Large intestine (tissue), 3 donors: ENCODE measurements at regions not wholly inside any gene's neighbourhood (a gene's known extent, or its start where the extent isn't known, plus 50 kb on each side); places are given as distances from the start of the nearest gene placed in this dataset.

Source experiments
- DNase-seq, 2 donors: peaks; one replicate each; pipeline versions ENCODE4 v3.0.0 to v3.0.0-alpha.2; 2013
- H3K27ac ChIP-seq: one replicate; pipeline ENCODE4 v1.5.1; 2013; ENCODE audit warnings: low read length
- H3K27me3 ChIP-seq: 2 replicates; pipeline ENCODE4 v1.6.1; 2013; ENCODE audit warnings: low read length; ENCODE audit not compliant: control insufficient read depth, insufficient read depth
- H3K36me3 ChIP-seq: 2 replicates; pipeline ENCODE4 v1.6.1; 2013; ENCODE audit warnings: low read length; ENCODE audit not compliant: control insufficient read depth, insufficient read depth
- H3K4me1 ChIP-seq: one replicate; pipeline ENCODE4 v1.6.1; 2013; ENCODE audit warnings: low read length; ENCODE audit not compliant: control insufficient read depth, insufficient read depth
- H3K4me3 ChIP-seq: one replicate; pipeline ENCODE4 v1.5.1; 2013; ENCODE audit warnings: low read length
- H3K9me3 ChIP-seq: one replicate; pipeline ENCODE4 v1.6.1; 2013; ENCODE audit warnings: mild to moderate bottlenecking, low read depth, low read length, moderate library complexity; ENCODE audit not compliant: control insufficient read depth
- WGBS: methylation state at CpG from one replicate; pipeline ENCODE4 v1.1.5; 2013; ENCODE audit warnings: low lambda C conversion rate; ENCODE audit not compliant: insufficient coverage; 5-methylcytosine and 5-hydroxymethylcytosine counted together

DNA sequence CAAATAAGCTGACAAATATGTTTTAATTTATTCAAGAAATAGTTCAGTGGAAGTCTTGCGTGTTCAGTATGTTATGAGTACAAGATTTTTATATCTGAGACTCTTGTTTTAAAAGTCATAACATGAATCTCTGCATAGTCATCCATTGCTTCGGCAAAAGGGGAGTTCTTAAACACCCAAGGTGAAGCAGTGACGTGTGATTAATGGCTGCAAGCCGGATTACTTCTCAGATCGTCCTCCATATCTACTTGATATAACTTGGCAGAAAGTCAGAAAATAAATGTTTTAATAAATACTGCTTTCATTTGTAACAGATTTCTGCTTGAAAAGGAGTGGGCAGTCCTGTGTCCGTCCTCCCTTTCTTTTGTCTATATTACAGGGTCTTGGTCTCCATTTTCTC is 64.6 kb upstream of the IL15 start:
- no peak overlapping the region for H3K27ac ChIP-seq

DNA sequence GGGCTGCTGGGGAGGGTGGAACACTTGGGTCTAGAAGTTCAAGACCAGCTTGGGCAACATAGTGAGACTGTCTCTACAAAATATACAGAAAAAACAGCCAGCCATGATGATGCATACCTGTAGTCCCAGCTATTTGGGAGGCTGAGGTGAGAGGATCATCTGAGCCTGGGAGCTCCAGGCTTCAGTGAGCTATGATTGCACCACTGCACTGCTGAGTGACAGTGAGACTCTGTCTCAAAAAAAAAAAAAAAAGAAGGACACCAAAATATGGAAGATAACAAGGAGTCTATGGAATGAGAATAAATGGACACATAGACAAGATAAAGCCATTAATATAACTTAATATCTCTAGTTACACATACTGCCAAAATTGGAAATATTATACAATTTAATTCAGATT is 62.7 kb upstream of the IL15 start:
- Histone ChIP-seq H3K4me3 (no peak overlapping the region), H3K4me1 (no peaks in the 10 kb centered on the region), H3K36me3 (no peaks in the 10 kb centered on the region), H3K9me3 (no peaks in the 10 kb centered on the region), H3K27ac (no peak overlapping the region), H3K27me3 (no peaks in the 10 kb centered on the region)
- no peak for DNase-seq

More for the DNA sequence above, 64.6 kb upstream of the IL15 start:
- H3K9me3 ChIP-seq: no peaks in the 10 kb centered on the region
- no peaks in the 10 kb centered on the region for H3K4me1 ChIP-seq
- no peaks in the 10 kb centered on the region for H3K36me3 ChIP-seq
- no peaks in the 10 kb centered on the region for H3K27me3 ChIP-seq
- DNase-seq: no peak
- WGBS: no CpG with 5 or more reads among the region's 6 CpGs
- no peak overlapping the region for H3K4me3 ChIP-seq

DNA sequence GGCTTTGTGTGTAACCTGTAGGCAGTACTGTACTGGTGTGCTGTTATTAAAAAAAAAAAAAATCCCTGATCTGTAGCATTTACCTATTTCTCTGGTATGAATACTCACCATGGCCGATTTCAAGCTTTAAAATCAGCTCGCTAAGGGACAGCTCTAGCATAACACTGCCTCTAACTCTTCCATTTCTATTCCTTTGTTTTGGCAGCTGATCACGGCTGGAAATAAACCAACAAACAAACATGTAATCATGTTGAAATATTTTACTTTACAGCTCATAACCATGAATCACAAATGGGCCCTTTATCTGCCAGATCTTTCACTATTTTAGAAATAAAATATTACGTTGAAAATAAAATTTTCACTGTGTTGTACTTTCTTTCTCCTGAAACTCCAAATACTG is 60.5 kb upstream of the IL15 start:
- no peaks in the 10 kb centered on the region for H3K27me3 ChIP-seq
- no peak for DNase-seq
- H3K4me1 ChIP-seq: no peaks in the 10 kb centered on the region
- no peaks in the 10 kb centered on the region for H3K9me3 ChIP-seq
- H3K4me3 ChIP-seq: no peak overlapping the region
- 80% methylated on average over 1 of the region's 4 CpGs for WGBS
- H3K27ac ChIP-seq: no peak overlapping the region
- no peaks in the 10 kb centered on the region for H3K36me3 ChIP-seq

DNA sequence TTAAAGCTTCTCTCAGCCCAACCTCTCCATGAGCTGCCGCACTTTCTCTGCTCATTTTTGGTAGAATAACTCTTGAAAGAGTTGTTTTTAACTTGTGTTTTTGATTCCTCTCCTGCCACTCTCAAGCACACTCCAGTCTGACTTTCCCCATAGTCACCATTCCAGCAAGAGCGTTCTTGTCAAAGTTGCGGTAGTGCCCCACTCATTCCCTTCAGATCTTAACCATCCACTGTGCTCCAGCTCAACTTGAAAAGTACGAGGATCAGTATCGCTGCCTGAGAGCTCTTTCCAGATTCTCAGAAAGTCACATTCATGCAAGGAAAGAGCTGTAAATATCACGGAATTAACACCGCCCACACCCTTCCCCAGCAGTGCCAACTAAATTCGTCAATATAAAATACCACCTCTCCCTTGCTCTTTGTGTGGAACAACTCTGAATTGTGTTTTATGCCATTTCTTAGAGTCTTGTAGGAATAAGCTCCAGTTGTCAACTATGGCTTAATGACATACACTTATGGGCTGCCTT is 59.7 kb upstream of the IL15 start:
- 85% methylated on average over 3 of the region's 8 CpGs for WGBS
- Histone ChIP-seq H3K27ac (no peak overlapping the region), H3K36me3 (no peaks in the 10 kb centered on the region), H3K4me1 (no peaks in the 10 kb centered on the region), H3K27me3 (no peaks in the 10 kb centered on the region), H3K4me3 (no peak overlapping the region), H3K9me3 (no peaks in the 10 kb centered on the region)
- DNase-seq: no peak

DNA sequence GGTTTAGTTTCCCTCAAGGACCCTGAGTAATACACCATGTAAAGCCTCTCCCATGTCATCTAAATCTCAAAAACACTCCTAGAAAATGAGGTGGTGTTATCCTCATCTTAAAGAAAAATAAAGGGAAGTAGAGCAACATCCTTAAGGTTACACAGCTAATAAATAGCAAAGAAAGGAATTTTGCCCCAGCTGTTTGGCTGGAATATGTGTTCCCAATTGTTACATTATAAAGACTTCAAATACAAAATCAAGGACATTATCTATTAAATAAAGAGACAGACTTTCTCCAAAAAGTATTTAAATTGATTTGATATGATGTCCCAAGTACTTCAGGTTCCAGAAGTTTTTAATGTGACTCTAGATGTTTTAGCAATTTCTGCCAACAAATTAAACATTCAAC is 57.9 kb upstream of the IL15 start:
- no peaks in the 10 kb centered on the region for H3K4me1 ChIP-seq
- no peaks in the 10 kb centered on the region for H3K27me3 ChIP-seq
- H3K4me3 ChIP-seq: no peak overlapping the region
- no peak for DNase-seq
- H3K27ac ChIP-seq: no peak overlapping the region
- no peaks in the 10 kb centered on the region for H3K36me3 ChIP-seq
- no peaks in the 10 kb centered on the region for H3K9me3 ChIP-seq

DNA sequence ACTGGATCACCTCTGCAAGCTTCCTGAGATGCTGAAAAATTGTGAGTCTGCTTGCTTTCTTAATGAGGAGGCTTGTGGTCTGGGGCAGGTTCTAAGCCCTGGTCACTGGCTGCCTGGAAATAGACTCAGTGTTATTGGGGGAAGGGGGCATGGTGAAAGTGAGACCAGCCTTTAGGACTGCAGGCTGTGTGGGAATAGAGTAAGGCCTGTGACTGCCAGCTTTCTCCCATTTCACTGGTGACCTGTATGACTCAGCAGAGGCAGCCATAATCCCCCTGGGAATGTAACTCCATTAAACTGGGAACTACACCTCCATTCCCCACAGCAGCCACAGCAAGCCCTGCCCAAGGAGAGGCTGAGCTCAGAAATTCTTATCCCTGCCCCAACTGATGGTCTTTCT is 55.9 kb upstream of the IL15 start:
- Histone ChIP-seq H3K4me1 (no peaks in the 10 kb centered on the region), H3K27me3 (no peaks in the 10 kb centered on the region), H3K4me3 (no peak overlapping the region), H3K27ac (no peak overlapping the region), H3K36me3 (no peaks in the 10 kb centered on the region), H3K9me3 (no peaks in the 10 kb centered on the region)
- DNase-seq: no peak
